Astrocyte (in vitro differentiated cells and primary cell): ENCODE measurements at regions not wholly inside any gene's neighbourhood (a gene's known extent, or its start where the extent isn't known, plus 50 kb on each side); places are given as distances from the start of the nearest gene placed in this dataset.

Experiments used
- DNase-seq: peaks from one replicate; pipeline ENCODE4 v3.0.0-alpha.2; 2010; ENCODE audit warnings: low read depth
- FAIRE-seq: peaks from 2 replicates; lab custom pipeline; 2011; peaks lifted over from hg19 to GRCh38; lab: Jason Lieb, UNC
- H2AFZ ChIP-seq: 2 replicates; pipeline ENCODE4 v1.6.0; 2012; ENCODE audit warnings: low read depth, low read length, inconsistent platforms
- H3K27ac ChIP-seq: 2 replicates; pipeline ENCODE4 v1.5.1; 2011; ENCODE audit warnings: low read depth, low read length, inconsistent platforms
- H3K27me3 ChIP-seq: 2 replicates; pipeline ENCODE4 v1.6.0; 2011; ENCODE audit warnings: low read length, inconsistent platforms; ENCODE audit not compliant: insufficient read depth
- H3K36me3 ChIP-seq: 2 replicates; pipeline ENCODE4 v1.5.1; 2011; ENCODE audit warnings: low read length, inconsistent platforms; ENCODE audit not compliant: insufficient read depth
- H3K4me1 ChIP-seq: 2 replicates; pipeline ENCODE4 v1.5.1; 2011; ENCODE audit warnings: low read length, inconsistent platforms; ENCODE audit not compliant: insufficient read depth
- H3K4me2 ChIP-seq: 2 replicates; pipeline ENCODE4 v1.6.0; 2012; ENCODE audit warnings: low read length, inconsistent platforms
- H3K4me3 ChIP-seq: 2 replicates; pipeline ENCODE4 v1.5.1; 2011; ENCODE audit warnings: low read depth, mild to moderate bottlenecking, low read length, inconsistent platforms; ENCODE audit not compliant: insufficient read depth
- H3K79me2 ChIP-seq: 2 replicates; pipeline ENCODE4 v1.6.0; 2012; ENCODE audit warnings: mild to moderate bottlenecking, low read length, inconsistent platforms; ENCODE audit not compliant: insufficient read depth
- H3K9ac ChIP-seq: 2 replicates; pipeline ENCODE4 v1.6.0; 2012; ENCODE audit warnings: mild to moderate bottlenecking, low read length, inconsistent platforms
- H3K9me3 ChIP-seq: 2 replicates; pipeline ENCODE4 v1.5.1; 2012; ENCODE audit warnings: low read depth, mild to moderate bottlenecking, low read length, inconsistent platforms; ENCODE audit not compliant: insufficient read depth
- H4K20me1 ChIP-seq: 2 replicates; pipeline ENCODE4 v1.6.0; 2012; ENCODE audit warnings: low read length, inconsistent platforms; ENCODE audit not compliant: insufficient read depth
- H3K27ac Mint-ChIP-seq: one replicate; pipeline ENCODE4 v1.8.0; 2021; ENCODE audit warnings: mild to moderate bottlenecking, mixed read lengths; ENCODE audit not compliant: unreplicated experiment
- H3K27me3 Mint-ChIP-seq: one replicate; pipeline ENCODE4 v1.8.0; 2021; ENCODE audit warnings: low read depth, mixed read lengths; ENCODE audit not compliant: unreplicated experiment
- H3K36me3 Mint-ChIP-seq: one replicate; pipeline ENCODE4 v1.8.0; 2021; ENCODE audit warnings: low read depth, mixed read lengths; ENCODE audit not compliant: unreplicated experiment
- H3K4me1 Mint-ChIP-seq: one replicate; pipeline ENCODE4 v1.8.0; 2021; ENCODE audit warnings: low read depth, mixed read lengths; ENCODE audit not compliant: unreplicated experiment
- H3K4me3 Mint-ChIP-seq: one replicate; pipeline ENCODE4 v1.8.0; 2021; ENCODE audit warnings: mild to moderate bottlenecking, moderate library complexity, mixed read lengths; ENCODE audit not compliant: unreplicated experiment
- H3K9me3 Mint-ChIP-seq: one replicate; pipeline ENCODE4 v1.8.0; 2021; ENCODE audit warnings: mild to moderate bottlenecking, mixed read lengths; ENCODE audit not compliant: unreplicated experiment
- CTCF ChIP-seq: IDR thresholded peaks from 2 replicates; pipeline ENCODE4 v1.5.1; 2011; ENCODE audit warnings: low read depth, mild to moderate bottlenecking, inconsistent platforms, low read length, moderate library complexity; ENCODE audit not compliant: insufficient read depth
- EZH2 ChIP-seq: IDR thresholded peaks from 2 replicates; pipeline ENCODE4 v1.6.1; 2012; ENCODE audit warnings: mild to moderate bottlenecking, low read length, inconsistent platforms; ENCODE audit not compliant: insufficient read depth

- peak overlapping the region; percentile 73 for H3K27ac Mint-ChIP-seq
- no peak overlapping the region for H3K4me3 ChIP-seq
- no peaks in the 10 kb centered on the region for H3K36me3 ChIP-seq
- TF ChIP-seq EZH2: no peak
- no peak overlapping the region for H3K27ac ChIP-seq
- H3K9ac ChIP-seq: peak overlapping the region; percentile 26
- no peaks in the 10 kb centered on the region for H3K27me3 ChIP-seq
- no peaks in the 10 kb centered on the region for H3K79me2 ChIP-seq
- H3K9me3 ChIP-seq: no peaks in the 10 kb centered on the region
- H3K4me2 ChIP-seq: peak overlapping the region; percentile 67
- no peaks in the 10 kb centered on the region for H3K36me3 Mint-ChIP-seq
- H3K27me3 Mint-ChIP-seq: no peaks in the 10 kb centered on the region
- H2AFZ ChIP-seq: no peak overlapping the region
- no peaks in the 10 kb centered on the region for H3K4me1 ChIP-seq
- H4K20me1 ChIP-seq: no peaks in the 10 kb centered on the region
- DNase-seq: peak; percentile 8
- H3K9me3 Mint-ChIP-seq: no peaks in the 10 kb centered on the region
- H3K4me3 Mint-ChIP-seq: no peak overlapping the region
- FAIRE-seq: no peak
- H3K4me1 Mint-ChIP-seq: peaks cover 11% of the 10 kb centered on the region
These were observed 737.8 kb upstream of the FRG1 start for GRCh38 chr4:189202869-189203271.

GRCh38 chr4:189204616-189205015 lies 736.1 kb upstream of the FRG1 start:
- H3K9me3 ChIP-seq: no peaks in the 10 kb centered on the region
- H3K9ac ChIP-seq: no peak overlapping the region
- no peaks in the 10 kb centered on the region for H3K79me2 ChIP-seq
- no peaks in the 10 kb centered on the region for H4K20me1 ChIP-seq
- Mint-ChIP-seq H3K9me3 (no peaks in the 10 kb centered on the region), H3K36me3 (no peaks in the 10 kb centered on the region), H3K27ac (no peak overlapping the region), H3K4me1 (peaks cover 15% of the 10 kb centered on the region), H3K27me3 (no peaks in the 10 kb centered on the region), H3K4me3 (no peak overlapping the region)
- no peak for FAIRE-seq
- H3K4me1 ChIP-seq: no peaks in the 10 kb centered on the region
- no peaks in the 10 kb centered on the region for H3K27me3 ChIP-seq
- no peak for DNase-seq
- TF ChIP-seq EZH2: no peak
- no peak for TF ChIP-seq CTCF
- H3K4me3 ChIP-seq: no peak overlapping the region
- no peak overlapping the region for H3K27ac ChIP-seq
- H3K36me3 ChIP-seq: no peaks in the 10 kb centered on the region
- no peak overlapping the region for H3K4me2 ChIP-seq
- H2AFZ ChIP-seq: no peak overlapping the region

GRCh38 chr4:189206953-189207352 lies 733.7 kb upstream of the FRG1 start:
- Histone ChIP-seq H3K36me3 (no peaks in the 10 kb centered on the region), H3K79me2 (no peaks in the 10 kb centered on the region), H4K20me1 (no peaks in the 10 kb centered on the region), H2AFZ (no peak overlapping the region), H3K27me3 (no peaks in the 10 kb centered on the region), H3K4me3 (no peak overlapping the region), H3K9me3 (peaks cover 2% of the 10 kb centered on the region), H3K4me1 (no peaks in the 10 kb centered on the region), H3K27ac (no peak overlapping the region), H3K9ac (no peak overlapping the region), H3K4me2 (no peak overlapping the region)
- Mint-ChIP-seq H3K4me1 (peaks cover 15% of the 10 kb centered on the region), H3K36me3 (no peaks in the 10 kb centered on the region), H3K4me3 (no peak overlapping the region), H3K27ac (no peak overlapping the region), H3K27me3 (no peaks in the 10 kb centered on the region), H3K9me3 (no peaks in the 10 kb centered on the region)
- no peak for FAIRE-seq
- no peak for DNase-seq
- TF ChIP-seq EZH2: no peak
- no peak for TF ChIP-seq CTCF
